Fibroblast of lung (primary cell): ENCODE measurements at regions not wholly inside any gene's neighbourhood (a gene's known extent, or its start where the extent isn't known, plus 50 kb on each side); places are given as distances from the start of the nearest gene placed in this dataset.

Source experiments
- DNase-seq, 2 donors: peaks; one replicate each; pipeline versions ENCODE4 v3.0.0 to v3.0.0-alpha.2; 2010; ENCODE audit warnings: low read depth in 2 of 2
- H2AFZ ChIP-seq: 2 replicates; pipeline ENCODE4 v1.5.1; 2012; ENCODE audit warnings: low read length, control low read depth, inconsistent platforms
- H3K27ac ChIP-seq: 2 replicates; pipeline ENCODE4 v1.5.1; 2011; ENCODE audit warnings: low read length, control low read depth; ENCODE audit not compliant: insufficient read depth
- H3K27me3 ChIP-seq: 2 replicates; pipeline ENCODE4 v1.5.1; 2011; ENCODE audit warnings: mild to moderate bottlenecking, low read length; ENCODE audit not compliant: control insufficient read depth, insufficient read depth
- H3K36me3 ChIP-seq: 2 replicates; pipeline ENCODE4 v1.5.1; 2011; ENCODE audit warnings: low read length; ENCODE audit not compliant: control insufficient read depth, insufficient read depth
- H3K4me1 ChIP-seq: 2 replicates; pipeline ENCODE4 v1.5.1; 2011; ENCODE audit warnings: low read length; ENCODE audit not compliant: control insufficient read depth, insufficient read depth; ENCODE audit errors: extremely low read depth
- H3K4me2 ChIP-seq: 2 replicates; pipeline ENCODE4 v1.5.1; 2011; ENCODE audit warnings: low read length, control low read depth; ENCODE audit not compliant: insufficient read depth; ENCODE audit errors: extremely low read depth
- H3K4me3 ChIP-seq, 4 experiments: fragments of 200-600 bp in 1 of 4; sonication (generic) in 1 of 4; replicated peaks in 1 of 4; 2 replicates each; pipeline ENCODE4 v1.5.1; 2011 to 2016; ENCODE audit warnings: low read length in 4 of 4, low read depth in 3 of 4, mild to moderate bottlenecking in 3 of 4, control low read depth in 2 of 4, inconsistent platforms in 1 of 4, mixed read lengths in 1 of 4; ENCODE audit not compliant: insufficient read depth in 1 of 4; ENCODE audit errors: control extremely low read depth in 1 of 4
- H3K79me2 ChIP-seq: 2 replicates; pipeline ENCODE4 v1.5.1; 2012; ENCODE audit warnings: mild to moderate bottlenecking, low read length, inconsistent platforms; ENCODE audit not compliant: control insufficient read depth, insufficient read depth
- H3K9ac ChIP-seq: 2 replicates; pipeline ENCODE4 v1.5.1; 2011; ENCODE audit warnings: mild to moderate bottlenecking, low read length, control low read depth; ENCODE audit not compliant: insufficient read depth
- H3K9me3 ChIP-seq: 2 replicates; pipeline ENCODE4 v1.5.1; 2012; ENCODE audit warnings: low read depth, low read length; ENCODE audit not compliant: control insufficient read depth, insufficient read depth
- H4K20me1 ChIP-seq: 2 replicates; pipeline ENCODE4 v1.5.1; 2011; ENCODE audit warnings: low read length; ENCODE audit not compliant: control insufficient read depth, insufficient read depth; ENCODE audit errors: extremely low read depth
- CTCF ChIP-seq, 2 donors: IDR thresholded peaks in 1 of 2; conservative IDR thresholded peaks in 1 of 2; 1 replicate in 1 of 2; 2 replicates in 1 of 2; pipeline ENCODE4 v1.5.1; 2011 to 2012; ENCODE audit warnings: low read length in 2 of 2, control low read depth in 1 of 2, inconsistent platforms in 1 of 2, low read depth in 1 of 2, mild to moderate bottlenecking in 1 of 2
- EZH2 ChIP-seq: IDR thresholded peaks from 2 replicates; pipeline ENCODE4 v1.5.1; 2012; ENCODE audit warnings: low read length, control low read depth, mild to moderate bottlenecking; ENCODE audit errors: missing control alignments

- Histone ChIP-seq H3K4me1 (no peaks in the 10 kb centered on the region), H4K20me1 (no peaks in the 10 kb centered on the region), H3K79me2 (no peaks in the 10 kb centered on the region), H3K4me3 (no peak overlapping the region), H3K4me2 (no peak overlapping the region), H3K36me3 (no peaks in the 10 kb centered on the region), H3K27me3 (no peaks in the 10 kb centered on the region), H3K9me3 (no peaks in the 10 kb centered on the region), H2AFZ (no peak overlapping the region), H3K9ac (no peak overlapping the region), H3K27ac (no peak overlapping the region)
- TF ChIP-seq CTCF (conservative IDR thresholded peaks at IDR 0.05 in 1 of 2, IDR thresholded peaks at IDR 0.05 in 1 of 2; ENCODE audit: low read depth in 1 of 2, low read length in 2 of 2) (no peak), EZH2 (no peak)
- DNase-seq: peak in 1 of 2 donors; percentile 12
Measured at GRCh38 chr6:141413196-141413595, 719.5 kb upstream of the GJE1 start.

GRCh38 chr6:141406761-141407160 lies 726.0 kb upstream of the GJE1 start:
- Histone ChIP-seq H2AFZ (no peak overlapping the region), H3K27ac (no peak overlapping the region), H3K4me2 (no peak overlapping the region), H3K79me2 (no peaks in the 10 kb centered on the region), H3K9ac (no peak overlapping the region), H3K27me3 (no peaks in the 10 kb centered on the region), H3K9me3 (no peaks in the 10 kb centered on the region), H3K36me3 (no peaks in the 10 kb centered on the region), H3K4me1 (no peaks in the 10 kb centered on the region), H4K20me1 (no peaks in the 10 kb centered on the region), H3K4me3 (no peak overlapping the region)
- no peak for DNase-seq
- TF ChIP-seq CTCF (conservative IDR thresholded peaks at IDR 0.05 in 1 of 2, IDR thresholded peaks at IDR 0.05 in 1 of 2; ENCODE audit: low read depth in 1 of 2, low read length in 2 of 2): no peak
- no peak for TF ChIP-seq EZH2

GRCh38 chr6:141403827-141404226 lies 728.9 kb upstream of the GJE1 start:
- DNase-seq: peak in 1 of 2 donors; percentile 75

More at GRCh38 chr6:141403827-141404226, 728.9 kb upstream of the GJE1 start:
- no peak overlapping the region for H3K27ac ChIP-seq
- H3K79me2 ChIP-seq: no peaks in the 10 kb centered on the region
- H3K4me3 ChIP-seq: no peak overlapping the region
- no peak overlapping the region for H2AFZ ChIP-seq
- H3K9ac ChIP-seq: no peak overlapping the region
- H4K20me1 ChIP-seq: no peaks in the 10 kb centered on the region
- no peaks in the 10 kb centered on the region for H3K36me3 ChIP-seq
- TF ChIP-seq EZH2: no peak
- TF ChIP-seq CTCF (conservative IDR thresholded peaks at IDR 0.05 in 1 of 2, IDR thresholded peaks at IDR 0.05 in 1 of 2; ENCODE audit: low read depth in 1 of 2, low read length in 2 of 2): no peak
- no peaks in the 10 kb centered on the region for H3K27me3 ChIP-seq
- H3K9me3 ChIP-seq: no peaks in the 10 kb centered on the region
- no peak overlapping the region for H3K4me2 ChIP-seq
- no peaks in the 10 kb centered on the region for H3K4me1 ChIP-seq
